SK-N-SH treated with all-trans-retinoic acid at 6 μM for 48 hours (cell line): ENCODE measurements at regions not wholly inside any gene's neighbourhood (a gene's known extent, or its start where the extent isn't known, plus 50 kb on each side); places are given as distances from the start of the nearest gene placed in this dataset.

Experiments used
- ATAC-seq: fragments of 200-7000 bp; cut with Tn5 transposase; 3 replicates; pipeline ENCODE4 v1.9.1; 2020; ENCODE audit warnings: mild to moderate bottlenecking, moderate library complexity
- ARNTL ChIP-seq: fragments of 450-650 bp; formaldehyde crosslinking; IDR thresholded peaks from 2 replicates; pipeline ENCODE4 v1.5.0; 2020; ENCODE audit warnings: low read depth, mild to moderate bottlenecking, moderate library complexity, borderline replicate concordance
- BACH2 ChIP-seq: fragments of 250-450 bp; sonication (Bioruptor Pico); IDR thresholded peaks from 2 replicates; pipeline ENCODE4 v1.9.0; 2021; ENCODE audit warnings: mild to moderate bottlenecking, borderline replicate concordance
- CREB5 ChIP-seq: fragments of 250-450 bp; sonication (Bioruptor Pico); IDR thresholded peaks from 2 replicates; pipeline ENCODE4 v1.5.1; 2020; ENCODE audit warnings: low read depth, mild to moderate bottlenecking, moderate library complexity
- CSDC2 ChIP-seq: fragments of 250-450 bp; sonication (Bioruptor Pico); IDR thresholded peaks from 2 replicates; pipeline ENCODE4 v1.5.0; 2020; ENCODE audit warnings: mild to moderate bottlenecking, moderate library complexity
- CSRNP3 ChIP-seq: fragments of 250-450 bp; sonication (Bioruptor Pico); IDR thresholded peaks from 2 replicates; pipeline ENCODE4 v1.5.1; 2021; ENCODE audit warnings: mild to moderate bottlenecking, moderate library complexity
- ESRRG ChIP-seq: fragments of 250-450 bp; sonication (Bioruptor Pico); IDR thresholded peaks from 2 replicates; pipeline ENCODE4 v1.6.1; 2021; ENCODE audit warnings: mild to moderate bottlenecking
- GLIS3 ChIP-seq: fragments of 250-450 bp; sonication (Bioruptor Pico); IDR thresholded peaks from 2 replicates; pipeline ENCODE4 v1.5.0; 2020; ENCODE audit warnings: mild to moderate bottlenecking, moderate library complexity
- ISL1 ChIP-seq: fragments of 250-450 bp; sonication (Bioruptor Pico); IDR thresholded peaks from 2 replicates; pipeline ENCODE4 v2.1.2; 2022; ENCODE audit warnings: mild to moderate bottlenecking, moderate library complexity
- OSR1 ChIP-seq: fragments of 250-450 bp; sonication (Bioruptor Pico); IDR thresholded peaks from 2 replicates; pipeline ENCODE4 v1.8.0; 2022; ENCODE audit warnings: moderate library complexity, mild to moderate bottlenecking, inconsistent platforms
- POU6F1 ChIP-seq: fragments of 250-450 bp; sonication (Bioruptor Pico); IDR thresholded peaks from 2 replicates; pipeline ENCODE4 v1.8.0; 2021; ENCODE audit warnings: low read depth, mild to moderate bottlenecking, moderate library complexity, borderline replicate concordance
- PPARA ChIP-seq: fragments of 250-450 bp; sonication (Bioruptor Pico); IDR thresholded peaks from 2 replicates; pipeline ENCODE4 v1.5.0; 2020; ENCODE audit warnings: mild to moderate bottlenecking, borderline replicate concordance
- TCF4 ChIP-seq: fragments of 250-450 bp; sonication (Bioruptor Pico); IDR thresholded peaks from 2 replicates; pipeline ENCODE4 v1.8.0; 2021; ENCODE audit warnings: mild to moderate bottlenecking, moderate library complexity, borderline replicate concordance
- TOX ChIP-seq: fragments of 250-450 bp; sonication (Bioruptor Pico); IDR thresholded peaks from 2 replicates; pipeline ENCODE4 v1.8.0; 2021; ENCODE audit warnings: mild to moderate bottlenecking, moderate library complexity, borderline replicate concordance
- ZC3H10 ChIP-seq: fragments of 250-450 bp; sonication (Bioruptor Pico); IDR thresholded peaks from 2 replicates; pipeline ENCODE4 v1.5.1; 2021; ENCODE audit warnings: mild to moderate bottlenecking, moderate library complexity
- ZFP3 ChIP-seq: fragments of 250-450 bp; sonication (Bioruptor Pico); IDR thresholded peaks from 2 replicates; pipeline ENCODE4 v1.5.0; 2020; ENCODE audit warnings: mild to moderate bottlenecking, moderate library complexity
- ZFP30 ChIP-seq: fragments of 450-650 bp; formaldehyde crosslinking; IDR thresholded peaks from 2 replicates; pipeline ENCODE4 v1.5.0; 2022; ENCODE audit warnings: mild to moderate bottlenecking, moderate library complexity
- ZNF565 ChIP-seq: fragments of 450-650 bp; formaldehyde crosslinking; conservative IDR thresholded peaks from 2 replicates; pipeline ENCODE4 v1.5.0; 2020; ENCODE audit warnings: low read depth, mild to moderate bottlenecking, moderate library complexity
- ZNF70 ChIP-seq: fragments of 450-650 bp; formaldehyde crosslinking; IDR thresholded peaks from 2 replicates; pipeline ENCODE4 v1.5.0; 2020; ENCODE audit warnings: mild to moderate bottlenecking, moderate library complexity
- ZNF8 ChIP-seq: fragments of 450-650 bp; formaldehyde crosslinking; IDR thresholded peaks from 2 replicates; pipeline ENCODE4 v1.5.0; 2020; ENCODE audit warnings: mild to moderate bottlenecking, moderate library complexity
- TF ChIP-seq, protein P1 (sequence below): fragments of 250-450 bp; sonication (Bioruptor Pico); IDR thresholded peaks from 2 replicates; pipeline ENCODE4 v1.8.0; 2020; ENCODE audit warnings: mild to moderate bottlenecking, moderate library complexity, borderline replicate concordance
- TF ChIP-seq, protein P2 (sequence below): fragments of 250-450 bp; sonication (Bioruptor Pico); IDR thresholded peaks from 2 replicates; pipeline ENCODE4 v1.5.0; 2020; ENCODE audit warnings: mild to moderate bottlenecking, moderate library complexity

GRCh38 chr12:60980558-60980957, 1279.6 kb upstream of the USP15 start:
- ATAC-seq, result no peak
- TF ChIP-seq, protein P1, sequence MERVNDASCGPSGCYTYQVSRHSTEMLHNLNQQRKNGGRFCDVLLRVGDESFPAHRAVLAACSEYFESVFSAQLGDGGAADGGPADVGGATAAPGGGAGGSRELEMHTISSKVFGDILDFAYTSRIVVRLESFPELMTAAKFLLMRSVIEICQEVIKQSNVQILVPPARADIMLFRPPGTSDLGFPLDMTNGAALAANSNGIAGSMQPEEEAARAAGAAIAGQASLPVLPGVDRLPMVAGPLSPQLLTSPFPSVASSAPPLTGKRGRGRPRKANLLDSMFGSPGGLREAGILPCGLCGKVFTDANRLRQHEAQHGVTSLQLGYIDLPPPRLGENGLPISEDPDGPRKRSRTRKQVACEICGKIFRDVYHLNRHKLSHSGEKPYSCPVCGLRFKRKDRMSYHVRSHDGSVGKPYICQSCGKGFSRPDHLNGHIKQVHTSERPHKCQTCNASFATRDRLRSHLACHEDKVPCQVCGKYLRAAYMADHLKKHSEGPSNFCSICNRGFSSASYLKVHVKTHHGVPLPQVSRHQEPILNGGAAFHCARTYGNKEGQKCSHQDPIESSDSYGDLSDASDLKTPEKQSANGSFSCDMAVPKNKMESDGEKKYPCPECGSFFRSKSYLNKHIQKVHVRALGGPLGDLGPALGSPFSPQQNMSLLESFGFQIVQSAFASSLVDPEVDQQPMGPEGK, result no peak
- TF ChIP-seq GLIS3 (CRISPR knock-in tag), result no peak
- TF ChIP-seq ZNF565 (CRISPR knock-in tag), result no peak
- no peak for TF ChIP-seq TOX (CRISPR knock-in tag)
- TF ChIP-seq ZFP30 (CRISPR knock-in tag), result no peak
- TF ChIP-seq ARNTL (CRISPR knock-in tag), result no peak
- no peak for TF ChIP-seq CSRNP3 (CRISPR knock-in tag)
- no peak for TF ChIP-seq ZC3H10 (CRISPR knock-in tag)
- no peak for TF ChIP-seq OSR1 (CRISPR knock-in tag)
- TF ChIP-seq PPARA, result no peak
- TF ChIP-seq ESRRG (CRISPR knock-in tag), result no peak
- TF ChIP-seq TCF4 (CRISPR knock-in tag), result no peak
- no peak for TF ChIP-seq ZNF8 (CRISPR knock-in tag)
- TF ChIP-seq ZFP3 (CRISPR knock-in tag), result no peak

DNA sequence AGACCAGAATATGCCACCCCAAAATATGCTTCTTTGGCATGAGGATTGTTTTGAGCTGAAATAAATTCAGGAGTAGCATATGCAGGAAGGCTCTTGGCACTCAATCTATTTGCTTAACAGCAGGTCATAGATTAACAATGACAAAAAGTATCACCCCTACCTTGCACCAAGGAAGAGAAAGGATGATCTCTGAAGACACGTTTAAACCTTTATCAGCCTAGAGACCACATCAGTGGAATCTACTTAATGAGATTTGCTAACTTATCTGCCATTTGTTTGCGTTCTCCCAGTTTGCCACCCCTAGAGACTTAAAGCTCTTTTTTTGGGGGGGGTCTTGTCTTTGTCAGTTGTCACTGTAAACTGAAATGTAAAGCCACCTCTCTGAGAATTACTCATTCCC, 1278.7 kb upstream of the USP15 start:
- TF ChIP-seq POU6F1 (CRISPR knock-in tag) (no peak), TCF4 (CRISPR knock-in tag) (no peak)
- no peak for ATAC-seq

DNA sequence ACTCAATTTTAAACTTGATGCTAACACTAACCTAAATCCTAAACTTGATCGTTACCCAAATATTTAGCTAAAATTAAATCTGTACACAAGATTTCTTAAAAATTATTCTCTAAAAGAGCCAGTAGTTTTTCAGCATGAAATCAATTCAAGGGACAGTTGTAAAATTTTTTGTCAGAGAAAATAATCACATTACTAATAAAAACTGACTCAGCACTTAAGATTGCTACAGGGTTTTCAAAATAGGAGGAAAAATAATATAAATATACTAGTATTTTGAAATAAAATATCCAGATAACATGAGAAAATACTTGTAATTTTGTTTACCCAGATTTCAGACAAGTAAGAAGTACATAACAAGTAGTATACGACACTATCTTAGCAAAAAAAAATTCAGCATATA, 1268.1 kb upstream of the USP15 start:
- ATAC-seq, result no peak

More for the DNA sequence above, 1268.1 kb upstream of the USP15 start:
- TF ChIP-seq, protein P1, result no peak
- TF ChIP-seq ISL1 (no peak), CSDC2 (no peak), ESRRG (CRISPR knock-in tag) (no peak), ZC3H10 (CRISPR knock-in tag) (no peak), ZNF8 (CRISPR knock-in tag) (no peak), ZNF70 (no peak), ZFP3 (CRISPR knock-in tag) (no peak), CSRNP3 (CRISPR knock-in tag) (no peak), BACH2 (CRISPR knock-in tag) (no peak), CREB5 (CRISPR knock-in tag) (no peak), ZNF565 (CRISPR knock-in tag) (no peak), ZFP30 (CRISPR knock-in tag) (no peak)
- TF ChIP-seq, protein P2, sequence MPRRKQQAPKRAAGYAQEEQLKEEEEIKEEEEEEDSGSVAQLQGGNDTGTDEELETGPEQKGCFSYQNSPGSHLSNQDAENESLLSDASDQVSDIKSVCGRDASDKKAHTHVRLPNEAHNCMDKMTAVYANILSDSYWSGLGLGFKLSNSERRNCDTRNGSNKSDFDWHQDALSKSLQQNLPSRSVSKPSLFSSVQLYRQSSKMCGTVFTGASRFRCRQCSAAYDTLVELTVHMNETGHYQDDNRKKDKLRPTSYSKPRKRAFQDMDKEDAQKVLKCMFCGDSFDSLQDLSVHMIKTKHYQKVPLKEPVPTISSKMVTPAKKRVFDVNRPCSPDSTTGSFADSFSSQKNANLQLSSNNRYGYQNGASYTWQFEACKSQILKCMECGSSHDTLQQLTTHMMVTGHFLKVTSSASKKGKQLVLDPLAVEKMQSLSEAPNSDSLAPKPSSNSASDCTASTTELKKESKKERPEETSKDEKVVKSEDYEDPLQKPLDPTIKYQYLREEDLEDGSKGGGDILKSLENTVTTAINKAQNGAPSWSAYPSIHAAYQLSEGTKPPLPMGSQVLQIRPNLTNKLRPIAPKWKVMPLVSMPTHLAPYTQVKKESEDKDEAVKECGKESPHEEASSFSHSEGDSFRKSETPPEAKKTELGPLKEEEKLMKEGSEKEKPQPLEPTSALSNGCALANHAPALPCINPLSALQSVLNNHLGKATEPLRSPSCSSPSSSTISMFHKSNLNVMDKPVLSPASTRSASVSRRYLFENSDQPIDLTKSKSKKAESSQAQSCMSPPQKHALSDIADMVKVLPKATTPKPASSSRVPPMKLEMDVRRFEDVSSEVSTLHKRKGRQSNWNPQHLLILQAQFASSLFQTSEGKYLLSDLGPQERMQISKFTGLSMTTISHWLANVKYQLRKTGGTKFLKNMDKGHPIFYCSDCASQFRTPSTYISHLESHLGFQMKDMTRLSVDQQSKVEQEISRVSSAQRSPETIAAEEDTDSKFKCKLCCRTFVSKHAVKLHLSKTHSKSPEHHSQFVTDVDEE, result no peak
